Thyroid gland (tissue), 4 donors: ENCODE measurements at regions not wholly inside any gene's neighbourhood (a gene's known extent, or its start where the extent isn't known, plus 50 kb on each side); places are given as distances from the start of the nearest gene placed in this dataset.

Experiments used
- CTCF ChIP-seq, 6 experiments: fragments of 200-600 bp in 3 of 6; fragments of 450-650 bp in 3 of 6; sonication (generic) in 3 of 6; IDR thresholded peaks; one replicate each; pipeline ENCODE4 v1.5.1; 2016 to 2019; ENCODE audit warnings: antibody characterized with exemption in 6 of 6, mild to moderate bottlenecking in 2 of 6, inconsistent platforms in 1 of 6, moderate library complexity in 1 of 6
- POLR2A ChIP-seq, 2 donors: fragments of 450-650 bp; IDR thresholded peaks; one replicate each; pipeline ENCODE4 v1.6.1; 2017; ENCODE audit warnings: antibody characterized with exemption in 2 of 2, mild to moderate bottlenecking in 2 of 2, moderate library complexity in 1 of 2

GRCh38 chr18:14927701-14928100, 179.7 kb downstream of the ANKRD30B start:
- no peak for TF ChIP-seq CTCF (IDR thresholded peaks at IDR 0.05)
- TF ChIP-seq POLR2A (IDR thresholded peaks at IDR 0.05) = no peak
